ENCODE measurements at regions not wholly inside any gene's neighbourhood (a gene's known extent, or its start where the extent isn't known, plus 50 kb on each side); places are given as distances from the start of the nearest gene placed in this dataset.

DNA sequence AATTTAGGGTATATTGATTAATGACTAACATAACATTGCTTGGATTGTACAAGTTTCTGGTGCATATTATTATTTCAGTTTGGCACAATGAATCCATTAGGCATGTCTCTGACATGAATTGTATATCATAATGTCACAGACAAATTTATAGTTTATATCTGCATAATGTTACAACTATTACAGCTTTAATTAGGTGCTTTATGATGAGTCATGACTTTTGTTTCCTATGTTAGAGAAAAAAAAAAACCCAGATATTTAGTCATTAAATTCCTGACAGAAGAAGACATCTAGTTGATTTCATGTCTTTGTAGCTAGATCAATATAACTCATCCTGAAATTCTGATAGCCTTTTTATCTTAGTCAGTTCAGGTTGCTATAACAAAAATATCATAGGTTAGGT, 385.7 kb upstream of the EPHA5 start:
- H3K4me1 Mint-ChIP-seq (ENCODE audit: unreplicated experiment): no peaks in the 10 kb centered on the region
- H3K9me3 Mint-ChIP-seq: no peaks in the 10 kb centered on the region
- H3K4me3 Mint-ChIP-seq: no peak overlapping the region
- no peak for TF ChIP-seq CTCF (conservative IDR thresholded peaks at IDR 0.05)
- no peaks in the 10 kb centered on the region for H3K27me3 Mint-ChIP-seq
- DNase-seq (ENCODE audit: extremely low spot score, unreplicated experiment): no peak
- no peak overlapping the region for H3K27ac Mint-ChIP-seq
- no peaks in the 10 kb centered on the region for H3K36me3 Mint-ChIP-seq

GRCh38 chr4:66052426-66052825, 382.1 kb upstream of the EPHA5 start:
- no peak for DNase-seq (ENCODE audit: extremely low spot score, unreplicated experiment)
- Mint-ChIP-seq H3K4me1 (ENCODE audit: unreplicated experiment) (peaks cover 5% of the 10 kb centered on the region), H3K36me3 (no peaks in the 10 kb centered on the region), H3K4me3 (no peak overlapping the region), H3K9me3 (no peaks in the 10 kb centered on the region), H3K27me3 (no peaks in the 10 kb centered on the region), H3K27ac (no peak overlapping the region)
- TF ChIP-seq CTCF (conservative IDR thresholded peaks at IDR 0.05): no peak

DNA sequence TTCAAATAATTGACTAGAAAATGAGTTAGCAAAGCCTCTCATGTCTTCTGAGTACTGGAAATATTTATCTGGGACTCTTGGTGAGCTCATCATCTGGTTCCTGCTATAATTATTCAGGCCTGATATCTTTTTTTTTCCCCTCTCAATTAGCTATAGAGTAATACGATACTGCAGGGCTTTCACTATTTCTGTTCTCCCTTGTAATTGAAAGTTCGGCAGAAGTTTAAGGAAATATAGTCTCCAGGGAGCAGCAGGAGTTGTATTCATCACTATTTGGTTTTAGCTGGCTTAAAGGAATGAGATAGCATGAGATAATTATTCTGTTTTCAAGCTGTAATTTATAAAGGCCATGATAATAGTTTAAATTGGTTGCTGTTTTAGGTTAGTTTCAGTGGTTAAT, 378.6 kb upstream of the EPHA5 start:
- H3K4me3 Mint-ChIP-seq: no peak overlapping the region
- no peak for DNase-seq (ENCODE audit: extremely low spot score, unreplicated experiment)

GRCh38 chr4:66045913-66046312, 375.6 kb upstream of the EPHA5 start:
- Mint-ChIP-seq H3K36me3 (no peaks in the 10 kb centered on the region), H3K9me3 (no peaks in the 10 kb centered on the region), H3K4me1 (ENCODE audit: unreplicated experiment) (peaks cover 5% of the 10 kb centered on the region), H3K27me3 (no peaks in the 10 kb centered on the region), H3K27ac (no peak overlapping the region), H3K4me3 (no peak overlapping the region)
- no peak for DNase-seq (ENCODE audit: extremely low spot score, unreplicated experiment)
- TF ChIP-seq CTCF (conservative IDR thresholded peaks at IDR 0.05): no peak

More for the DNA sequence above, 378.6 kb upstream of the EPHA5 start:
- Mint-ChIP-seq H3K27ac (no peak overlapping the region), H3K36me3 (no peaks in the 10 kb centered on the region), H3K27me3 (no peaks in the 10 kb centered on the region), H3K4me1 (ENCODE audit: unreplicated experiment) (peaks cover 5% of the 10 kb centered on the region), H3K9me3 (no peaks in the 10 kb centered on the region)
- TF ChIP-seq CTCF (conservative IDR thresholded peaks at IDR 0.05): no peak

DNA sequence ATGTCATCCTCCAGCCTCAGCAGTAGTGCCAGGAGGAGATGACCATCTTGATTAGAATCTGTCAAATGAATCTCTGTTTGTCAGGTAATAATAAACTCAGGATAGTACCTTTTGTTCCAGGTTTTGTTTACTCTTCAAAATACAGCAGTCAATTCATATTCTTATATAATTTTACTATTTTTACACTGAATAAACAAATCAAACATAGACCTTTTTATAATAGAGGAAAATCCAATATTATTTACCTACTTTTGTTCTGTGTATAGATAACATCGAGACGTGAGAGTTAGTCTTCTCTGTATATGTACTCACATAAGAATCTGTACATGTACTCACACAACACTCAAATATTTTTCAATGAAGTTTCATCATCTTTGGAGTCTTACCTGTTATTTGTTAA, 365.4 kb upstream of the EPHA5 start:
- TF ChIP-seq CTCF (conservative IDR thresholded peaks at IDR 0.05): no peak
- Mint-ChIP-seq H3K4me1 (ENCODE audit: unreplicated experiment) (no peaks in the 10 kb centered on the region), H3K36me3 (no peaks in the 10 kb centered on the region), H3K4me3 (no peak overlapping the region), H3K27ac (no peak overlapping the region), H3K9me3 (no peaks in the 10 kb centered on the region), H3K27me3 (no peaks in the 10 kb centered on the region)
- DNase-seq (ENCODE audit: extremely low spot score, unreplicated experiment): no peak

DNA sequence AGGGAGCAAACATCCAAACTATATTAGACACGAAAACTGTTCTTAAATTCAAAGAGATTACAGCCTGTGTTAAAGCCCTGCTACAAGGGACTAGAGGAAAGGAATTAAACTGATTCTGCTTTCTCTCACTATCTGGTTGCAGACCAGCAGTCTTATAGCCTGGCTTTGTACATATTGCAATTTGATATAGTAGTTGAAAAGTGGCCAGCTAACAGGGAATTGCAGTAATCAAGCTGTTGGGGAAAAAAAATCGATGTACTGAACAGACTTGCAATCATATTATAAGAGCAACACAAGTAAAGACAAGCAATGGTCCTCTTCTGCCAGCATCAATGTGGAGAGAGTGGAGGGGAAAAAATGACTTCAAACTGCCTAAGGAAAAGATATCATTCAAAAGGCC, 364.4 kb upstream of the EPHA5 start:
- Mint-ChIP-seq H3K27me3 (no peaks in the 10 kb centered on the region), H3K9me3 (no peaks in the 10 kb centered on the region), H3K27ac (no peak overlapping the region), H3K4me3 (no peak overlapping the region), H3K36me3 (no peaks in the 10 kb centered on the region), H3K4me1 (ENCODE audit: unreplicated experiment) (no peaks in the 10 kb centered on the region)
- no peak for TF ChIP-seq CTCF (conservative IDR thresholded peaks at IDR 0.05)
- no peak for DNase-seq (ENCODE audit: extremely low spot score, unreplicated experiment)
